DND-41 (cell line): ENCODE measurements at regions not wholly inside any gene's neighbourhood (a gene's known extent, or its start where the extent isn't known, plus 50 kb on each side); places are given as distances from the start of the nearest gene placed in this dataset.

Experiments used
- CTCF ChIP-seq: IDR thresholded peaks from 2 replicates; pipeline ENCODE4 v1.5.1; 2012; ENCODE audit warnings: borderline replicate concordance, low read length, moderate library complexity, mild to moderate bottlenecking; ENCODE audit not compliant: poor library complexity, severe bottlenecking; ENCODE audit errors: extremely low read depth
- EZH2 ChIP-seq: IDR thresholded peaks from 3 replicates; pipeline ENCODE4 v1.6.1; 2012; ENCODE audit warnings: borderline replicate concordance, low read depth, mild to moderate bottlenecking, moderate library complexity, low read length, inconsistent platforms; ENCODE audit not compliant: severe bottlenecking

DNA sequence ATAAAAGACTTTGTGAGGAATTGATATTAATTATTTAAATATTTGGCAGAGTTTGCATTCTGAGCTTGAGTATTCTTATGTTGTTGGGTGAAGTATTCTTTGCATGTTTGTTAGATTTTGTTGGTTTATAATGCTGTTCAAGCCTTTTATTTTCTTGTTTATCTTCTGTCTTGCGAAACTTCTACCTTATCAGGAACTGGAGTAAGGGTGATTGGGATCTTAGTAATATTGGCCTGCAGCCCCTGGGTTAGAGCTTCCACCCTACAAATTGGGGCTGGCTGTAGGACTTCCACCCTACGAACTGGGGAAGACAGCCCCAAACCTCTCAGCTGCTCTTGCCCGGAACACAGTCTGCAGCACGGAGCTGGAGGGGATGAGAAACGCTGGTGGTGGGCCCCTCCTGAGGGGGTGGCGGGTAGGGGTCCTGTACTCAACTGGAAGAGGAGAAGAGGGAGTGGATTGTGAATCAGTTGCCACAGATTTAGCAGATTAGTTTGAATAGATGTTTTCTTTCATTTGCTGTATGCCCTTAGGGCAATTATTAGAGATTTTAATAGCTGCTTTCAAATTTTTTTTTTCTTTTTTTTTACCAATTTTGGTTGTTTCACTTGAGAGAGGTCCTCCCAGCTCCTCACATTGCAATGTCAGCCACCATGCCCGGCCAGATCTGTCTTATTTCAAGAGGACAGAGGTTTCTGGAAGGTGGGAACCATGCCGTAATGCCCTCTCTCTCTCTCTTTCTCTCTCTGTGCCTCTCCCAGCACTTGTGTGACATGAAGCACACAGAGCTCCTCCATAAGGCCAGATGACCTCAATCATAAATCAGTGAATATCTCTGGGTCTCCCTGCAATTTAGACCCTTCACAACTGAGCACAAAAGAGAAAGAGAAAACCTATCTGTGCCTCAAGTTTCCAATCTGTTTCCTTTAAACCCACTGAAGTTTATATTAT, 123.4 kb downstream of the DICER1 start:
- TF ChIP-seq CTCF (no peak), EZH2 (no peak)
